GM23248 (cell line): ENCODE measurements at regions not wholly inside any gene's neighbourhood (a gene's known extent, or its start where the extent isn't known, plus 50 kb on each side); places are given as distances from the start of the nearest gene placed in this dataset.

Experiments used
- EZH2 ChIP-seq: fragments of 200-600 bp; sonication (generic); IDR thresholded peaks from 2 replicates; pipeline ENCODE4 v1.6.1; 2018; ENCODE audit warnings: antibody characterized with exemption, mild to moderate bottlenecking; ENCODE audit not compliant: insufficient read depth, poor library complexity, severe bottlenecking
- EZH2phosphoT487 ChIP-seq: fragments of 200-600 bp; sonication (generic); IDR thresholded peaks from 2 replicates; pipeline ENCODE4 v1.6.1; 2018; ENCODE audit warnings: antibody characterized with exemption, moderate library complexity, mild to moderate bottlenecking, low read depth; ENCODE audit not compliant: insufficient read depth

DNA sequence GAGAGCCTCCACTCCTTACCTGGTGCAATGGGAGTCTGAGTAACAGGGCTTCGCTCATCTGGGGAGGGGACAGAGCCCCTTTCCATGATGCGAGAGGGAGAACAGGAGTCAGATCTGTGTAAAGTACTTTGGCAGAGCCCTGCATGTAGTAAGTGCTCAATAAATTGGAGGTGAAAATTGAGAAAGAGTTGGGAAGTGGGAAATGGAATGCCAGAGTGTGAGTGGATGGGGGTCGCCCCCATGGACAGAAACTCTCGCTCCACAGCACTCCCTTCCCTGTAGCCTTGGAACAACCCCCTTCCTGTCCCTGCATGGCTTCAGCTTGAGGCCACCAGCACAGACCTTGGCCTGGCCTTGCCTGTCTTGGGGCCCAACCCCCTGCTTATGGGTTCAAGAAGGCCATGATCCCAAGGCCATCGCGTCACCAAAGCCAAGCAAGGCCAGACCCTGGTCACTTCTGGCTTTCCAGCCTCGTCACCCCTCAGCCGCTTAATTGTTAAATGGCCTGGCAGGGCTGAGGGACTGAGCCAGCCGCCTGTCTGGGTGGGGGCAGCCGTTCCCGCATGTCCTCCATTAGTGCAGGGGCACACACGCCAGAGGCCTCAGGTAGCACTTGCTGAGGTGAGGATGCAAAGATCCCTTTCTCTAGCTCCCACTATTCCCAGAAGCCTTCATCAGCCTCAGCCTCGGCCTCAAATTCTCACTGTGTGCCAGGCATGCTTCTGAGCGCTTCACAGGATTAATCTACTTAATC is 93.7 kb upstream of the PTPN1 start:
- no peak for TF ChIP-seq EZH2
- TF ChIP-seq EZH2phosphoT487: no peak
